Esophagus squamous epithelium (tissue), 5 donors: ENCODE measurements at regions not wholly inside any gene's neighbourhood (a gene's known extent, or its start where the extent isn't known, plus 50 kb on each side); places are given as distances from the start of the nearest gene placed in this dataset.

ENCODE experiments used
- DNase-seq: peaks from one replicate; lab custom pipeline; 2025; lab: John Stamatoyannopoulos, UW
- H3K27ac ChIP-seq, 4 donors: fragments of 200-600 bp; sonication (generic); one replicate each; pipeline ENCODE4 v1.5.1; 2016 to 2019; ENCODE audit warnings: mild to moderate bottlenecking in 1 of 4
- H3K27me3 ChIP-seq, 4 donors: fragments of 200-600 bp; sonication (generic); 1 replicate in 3 of 4; 2 replicates in 1 of 4; pipeline versions ENCODE4 v1.5.1 to v1.6.0; 2017 to 2021; ENCODE audit warnings: antibody characterized with exemption in 1 of 4
- H3K36me3 ChIP-seq, 3 donors: fragments of 200-600 bp; sonication (generic); one replicate each; pipeline ENCODE4 v1.5.1; 2016 to 2019
- H3K4me1 ChIP-seq, 3 donors: fragments of 200-600 bp; sonication (generic); one replicate each; pipeline ENCODE4 v1.5.1; 2017 to 2019
- H3K4me3 ChIP-seq, 4 donors: fragments of 200-600 bp; sonication (generic); 1 replicate in 3 of 4; 2 replicates in 1 of 4; pipeline ENCODE4 v1.5.1; 2016 to 2019; ENCODE audit warnings: mild to moderate bottlenecking in 2 of 4, moderate library complexity in 1 of 4
- H3K9me3 ChIP-seq, 3 donors: fragments of 200-600 bp; sonication (generic); one replicate each; pipeline ENCODE4 v1.5.1; 2016 to 2019
- POLR2A ChIP-seq, 4 donors: fragments of 450-650 bp; IDR thresholded peaks; one replicate each; pipeline ENCODE4 v1.6.1; 2017; ENCODE audit warnings: antibody characterized with exemption in 4 of 4, mild to moderate bottlenecking in 4 of 4, moderate library complexity in 3 of 4
- WGBS, 2 donors: methylation state at CpG; one replicate each; pipeline ENCODE4 v1.1.5; 2018; 5-methylcytosine and 5-hydroxymethylcytosine counted together
- intact Hi-C: fragments of 100-400 bp; cut with DNase I; formaldehyde crosslinking; loops from one replicate; pipeline ENCODE4 v1.15.0; 2022
- TF ChIP-seq, protein P1 (sequence below), 6 experiments: fragments of 450-650 bp in 4 of 6; fragments of 200-600 bp in 2 of 6; sonication (generic) in 2 of 6; IDR thresholded peaks; one replicate each; pipeline ENCODE4 v1.5.1; 2016 to 2019; ENCODE audit warnings: antibody characterized with exemption in 6 of 6, mild to moderate bottlenecking in 4 of 6, moderate library complexity in 4 of 6
- donor health status: DM: yes; HTN: yes; CAD: no.

DNA sequence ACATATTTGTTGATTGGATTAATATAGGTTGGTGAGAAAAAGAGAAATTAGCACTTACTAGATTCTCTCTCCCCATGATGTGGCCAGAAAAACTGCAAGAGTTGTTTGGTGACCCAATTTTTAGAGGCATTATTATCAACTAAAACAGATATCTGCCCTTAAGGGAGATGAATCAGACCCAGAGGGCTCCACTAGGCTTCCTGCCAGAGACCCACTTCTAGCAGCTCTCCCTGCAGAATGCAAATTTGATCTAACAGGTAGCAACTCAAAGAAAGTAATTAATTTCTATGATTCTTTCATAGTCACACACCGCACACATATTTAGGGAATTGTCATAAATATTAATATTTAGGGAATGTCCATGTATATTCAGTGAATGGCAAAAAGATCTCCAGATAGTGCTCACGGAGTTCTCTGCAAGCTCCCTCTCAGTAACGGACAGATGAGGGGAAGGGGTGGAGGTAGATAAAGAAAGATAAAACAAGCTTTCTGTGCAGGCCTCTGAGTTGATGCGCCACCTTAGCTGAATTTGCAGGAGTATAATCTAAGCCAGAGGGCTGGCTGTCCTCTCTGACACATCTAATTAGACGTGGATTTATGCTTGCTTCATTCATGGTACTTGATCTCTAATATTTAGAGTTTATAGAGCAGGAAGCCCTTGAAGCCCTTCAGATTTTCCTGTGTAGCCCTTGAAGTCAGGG is 84.1 kb upstream of the CCDC190 start:
- no peaks in the 10 kb centered on the region for H3K9me3 ChIP-seq
- WGBS, 2 donors = 82 to 85% methylated on average over 5 of the region's 5 CpGs
- H3K27me3 ChIP-seq = no peaks in the 10 kb centered on the region
- no peak overlapping the region for H3K4me3 ChIP-seq
- H3K27ac ChIP-seq = no peak overlapping the region
- no peaks in the 10 kb centered on the region for H3K36me3 ChIP-seq
- peaks cover 0 to 24% (median 12%) of the 10 kb centered on the region in 3 donors for H3K4me1 ChIP-seq
- TF ChIP-seq, protein P1, sequence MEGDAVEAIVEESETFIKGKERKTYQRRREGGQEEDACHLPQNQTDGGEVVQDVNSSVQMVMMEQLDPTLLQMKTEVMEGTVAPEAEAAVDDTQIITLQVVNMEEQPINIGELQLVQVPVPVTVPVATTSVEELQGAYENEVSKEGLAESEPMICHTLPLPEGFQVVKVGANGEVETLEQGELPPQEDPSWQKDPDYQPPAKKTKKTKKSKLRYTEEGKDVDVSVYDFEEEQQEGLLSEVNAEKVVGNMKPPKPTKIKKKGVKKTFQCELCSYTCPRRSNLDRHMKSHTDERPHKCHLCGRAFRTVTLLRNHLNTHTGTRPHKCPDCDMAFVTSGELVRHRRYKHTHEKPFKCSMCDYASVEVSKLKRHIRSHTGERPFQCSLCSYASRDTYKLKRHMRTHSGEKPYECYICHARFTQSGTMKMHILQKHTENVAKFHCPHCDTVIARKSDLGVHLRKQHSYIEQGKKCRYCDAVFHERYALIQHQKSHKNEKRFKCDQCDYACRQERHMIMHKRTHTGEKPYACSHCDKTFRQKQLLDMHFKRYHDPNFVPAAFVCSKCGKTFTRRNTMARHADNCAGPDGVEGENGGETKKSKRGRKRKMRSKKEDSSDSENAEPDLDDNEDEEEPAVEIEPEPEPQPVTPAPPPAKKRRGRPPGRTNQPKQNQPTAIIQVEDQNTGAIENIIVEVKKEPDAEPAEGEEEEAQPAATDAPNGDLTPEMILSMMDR (IDR thresholded peaks at IDR 0.05) = no peak
- TF ChIP-seq POLR2A (IDR thresholded peaks at IDR 0.05) = no peak
- no peak for DNase-seq
- intact Hi-C loops = no loop called here

DNA sequence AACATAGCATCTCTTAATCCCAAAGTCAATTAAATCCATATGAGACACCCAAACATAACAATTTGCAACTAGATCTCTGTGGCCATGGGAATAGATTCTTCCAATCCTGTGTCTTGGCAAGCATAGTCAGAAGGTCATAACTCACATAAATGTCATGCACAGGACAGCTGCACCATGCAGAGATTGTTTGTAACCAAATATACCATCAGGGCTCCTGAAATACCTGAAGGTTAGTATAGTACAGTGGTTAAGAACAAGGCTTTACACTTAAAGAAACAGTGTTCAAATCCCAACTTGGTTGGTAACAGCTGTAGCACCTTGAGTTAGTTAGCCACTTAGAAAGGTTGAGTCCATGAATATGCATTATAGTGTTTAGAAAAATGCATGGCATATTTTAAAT is 82.6 kb upstream of the CCDC190 start:
- no peak for DNase-seq
- intact Hi-C loops = no loop called here
- H3K27ac ChIP-seq = peak overlapping the region in 3 of 4 donors; percentile 33 to 76 (median 67)

GRCh38 chr1:162942916-162943559 is 82.1 kb upstream of the CCDC190 start:
- 7 to 8% methylated on average over 3 of the region's 3 CpGs for WGBS, 2 donors
- no peak overlapping the region for H3K4me3 ChIP-seq
- peaks cover 0 to 21% (median 12%) of the 10 kb centered on the region in 3 donors for H3K4me1 ChIP-seq
- no peaks in the 10 kb centered on the region for H3K9me3 ChIP-seq
- H3K36me3 ChIP-seq = no peaks in the 10 kb centered on the region
- peak overlapping the region; percentile 33 to 76 (median 64) for H3K27ac ChIP-seq
- no peaks in the 10 kb centered on the region for H3K27me3 ChIP-seq
- DNase-seq = no peak
- intact Hi-C loops = no loop called here
- no peak for TF ChIP-seq POLR2A (IDR thresholded peaks at IDR 0.05)
- TF ChIP-seq, protein P1 (IDR thresholded peaks at IDR 0.05) = no peak

More for the DNA sequence above, 82.6 kb upstream of the CCDC190 start:
- TF ChIP-seq POLR2A (IDR thresholded peaks at IDR 0.05) = no peak
- TF ChIP-seq, protein P1 (IDR thresholded peaks at IDR 0.05) = no peak
- H3K9me3 ChIP-seq = no peaks in the 10 kb centered on the region
- H3K27me3 ChIP-seq = no peaks in the 10 kb centered on the region
- no peaks in the 10 kb centered on the region for H3K36me3 ChIP-seq
- H3K4me1 ChIP-seq = peaks cover 0 to 21% (median 12%) of the 10 kb centered on the region in 3 donors
- no peak overlapping the region for H3K4me3 ChIP-seq

DNA sequence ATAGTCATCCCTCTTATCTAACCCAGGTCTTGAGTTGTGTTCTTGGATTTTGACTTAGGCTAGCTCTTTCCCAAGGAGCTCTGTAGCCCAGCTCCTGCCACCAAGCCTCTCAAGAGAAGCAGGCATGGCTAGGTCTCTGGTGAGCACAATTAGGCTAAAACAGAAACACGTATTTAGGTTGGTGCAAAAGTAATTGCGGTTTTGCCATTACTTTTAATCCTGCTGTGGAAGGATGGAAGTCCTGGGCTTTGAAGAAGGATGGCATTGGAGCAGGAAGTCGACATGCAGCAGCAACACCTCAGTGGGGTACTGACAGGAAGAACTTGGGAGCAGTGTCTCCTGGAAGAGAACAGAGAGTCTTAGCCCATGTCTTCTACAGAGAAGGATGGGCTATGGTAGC is 80.0 kb upstream of the CCDC190 start:
- peaks cover 0 to 21% (median 12%) of the 10 kb centered on the region in 3 donors for H3K4me1 ChIP-seq
- no peaks in the 10 kb centered on the region for H3K36me3 ChIP-seq
- intact Hi-C loops = no loop called here
- H3K4me3 ChIP-seq = no peak overlapping the region
- DNase-seq = no peak
- no peaks in the 10 kb centered on the region for H3K27me3 ChIP-seq
- TF ChIP-seq, protein P1 (IDR thresholded peaks at IDR 0.05) = no peak
- no peak for TF ChIP-seq POLR2A (IDR thresholded peaks at IDR 0.05)
- 86 to 95% methylated on average over 3 of the region's 3 CpGs for WGBS, 2 donors
- no peak overlapping the region for H3K27ac ChIP-seq
- H3K9me3 ChIP-seq = no peaks in the 10 kb centered on the region

DNA sequence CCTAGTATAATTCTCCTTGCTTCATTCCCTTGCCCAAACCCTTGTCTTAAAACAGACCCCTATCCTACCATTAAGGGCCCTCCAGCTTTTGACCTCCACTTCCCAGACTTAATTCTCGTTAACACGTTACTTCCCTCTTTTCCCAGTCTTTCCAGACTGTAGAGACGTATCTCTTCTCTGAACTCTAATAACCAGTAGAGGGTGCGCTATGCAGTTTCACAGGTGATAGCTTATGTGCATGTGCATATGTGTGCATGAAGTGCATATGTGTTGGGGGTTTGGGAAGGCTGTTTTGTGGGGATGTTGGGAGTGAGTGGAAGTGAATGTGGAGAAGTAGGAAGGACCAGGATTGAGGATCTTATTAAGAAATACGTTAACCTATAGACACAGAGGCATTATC is 78.1 kb upstream of the CCDC190 start:
- 83 to 84% methylated on average over 5 of the region's 5 CpGs for WGBS, 2 donors
- no peaks in the 10 kb centered on the region for H3K9me3 ChIP-seq
- TF ChIP-seq, protein P1 (IDR thresholded peaks at IDR 0.05) = no peak
- TF ChIP-seq POLR2A (IDR thresholded peaks at IDR 0.05) = no peak
- H3K27ac ChIP-seq = no peak overlapping the region
- no peaks in the 10 kb centered on the region for H3K27me3 ChIP-seq
- DNase-seq = no peak
- H3K4me3 ChIP-seq = no peak overlapping the region
- H3K36me3 ChIP-seq = no peaks in the 10 kb centered on the region
- H3K4me1 ChIP-seq = peaks cover 0 to 21% (median 12%) of the 10 kb centered on the region in 3 donors
- intact Hi-C loops = no loop called here
